Adrenal gland (tissue), 9 donors: ENCODE measurements at regions not wholly inside any gene's neighbourhood (a gene's known extent, or its start where the extent isn't known, plus 50 kb on each side); places are given as distances from the start of the nearest gene placed in this dataset.
A peak's percentile ranks its signal among the peaks of the same experiment; 100 is the strongest.

ENCODE experiments used
- DNase-seq, 7 donors: peaks; one replicate each; pipeline ENCODE4 v3.0.0-alpha.2; 2019 to 2020
- H3K27ac ChIP-seq, 5 donors: fragments of 200-600 bp; sonication (generic) in 4 of 5; 1 replicate in 3 of 5; 2 replicates in 2 of 5; pipeline versions ENCODE4 v1.5.1 to v1.8.0; 2016 to 2020; ENCODE audit warnings: mild to moderate bottlenecking in 1 of 5
- H3K27me3 ChIP-seq: fragments of 200-600 bp; 2 replicates; pipeline ENCODE4 v1.8.0; 2021
- H3K36me3 ChIP-seq, 2 donors: fragments of 200-600 bp; replicated peaks in 1 of 2; 1 replicate in 1 of 2; 2 replicates in 1 of 2; pipeline versions ENCODE4 v1.5.1 to v1.8.0; 2018 to 2022
- H3K4me1 ChIP-seq, 2 donors: fragments of 200-600 bp; replicated peaks in 1 of 2; 1 replicate in 1 of 2; 2 replicates in 1 of 2; pipeline versions ENCODE4 v1.5.1 to v1.8.0; 2018 to 2021
- H3K4me3 ChIP-seq, 4 donors: fragments of 200-600 bp; sonication (generic) in 3 of 4; one replicate each; pipeline ENCODE4 v1.5.1; 2016 to 2018
- H3K9me3 ChIP-seq, 3 donors: fragments of 200-600 bp; sonication (generic) in 1 of 3; replicated peaks in 1 of 3; 1 replicate in 2 of 3; 2 replicates in 1 of 3; pipeline versions ENCODE4 v1.5.1 to v1.8.0; 2016 to 2021
- POLR2A ChIP-seq, 2 donors: fragments of 450-650 bp; IDR thresholded peaks; one replicate each; pipeline ENCODE4 v1.6.1; 2017; ENCODE audit warnings: antibody characterized with exemption in 2 of 2, mild to moderate bottlenecking in 2 of 2, moderate library complexity in 1 of 2
- WGBS, 4 donors: extraction: QIAGEN DNeasy Blood & Tissue Kit in 2 of 4; methylation state at CpG; one replicate each; pipeline versions ENCODE4 v1.1.5 to v1.1.7; 2013 to 2017; 5-methylcytosine and 5-hydroxymethylcytosine counted together
- intact Hi-C, 2 donors: fragments of 100-400 bp; cut with DNase I; formaldehyde crosslinking; loops; one replicate each; pipeline versions ENCODE4 v1.14.1 to v1.15.0; 2022 to 2023
- TF ChIP-seq, protein P1 (sequence below), 6 experiments: fragments of 450-650 bp in 4 of 6; fragments of 200-600 bp in 2 of 6; sonication (generic) in 1 of 6; IDR thresholded peaks; 1 replicate in 5 of 6; 2 replicates in 1 of 6; pipeline versions ENCODE4 v1.5.1 to v1.8.0; 2016 to 2021; ENCODE audit warnings: antibody characterized with exemption in 6 of 6, mild to moderate bottlenecking in 2 of 6, moderate library complexity in 1 of 6
- donor health status: healthy with polysubstance abuse.
- donor health status: Bipolar disorder and iron deficiency.
- donor health status: DM: yes; HTN: yes; CAD: no.
- donor health status: DM: no; HTN: no; CAD: no.
- donor health status: DM: no; HTN: no; CAD: no.

GRCh38 chr2:186254759-186255158 lies 231.3 kb upstream of the ZC3H15 start:
- Histone ChIP-seq H3K36me3 (no peaks in the 10 kb centered on the region), H3K27ac (no peak overlapping the region), H3K9me3 (no peaks in the 10 kb centered on the region), H3K4me1 (no peaks in the 10 kb centered on the region), H3K27me3 (no peaks in the 10 kb centered on the region), H3K4me3 (no peak overlapping the region)
- no peak for DNase-seq
- TF ChIP-seq, protein P1, sequence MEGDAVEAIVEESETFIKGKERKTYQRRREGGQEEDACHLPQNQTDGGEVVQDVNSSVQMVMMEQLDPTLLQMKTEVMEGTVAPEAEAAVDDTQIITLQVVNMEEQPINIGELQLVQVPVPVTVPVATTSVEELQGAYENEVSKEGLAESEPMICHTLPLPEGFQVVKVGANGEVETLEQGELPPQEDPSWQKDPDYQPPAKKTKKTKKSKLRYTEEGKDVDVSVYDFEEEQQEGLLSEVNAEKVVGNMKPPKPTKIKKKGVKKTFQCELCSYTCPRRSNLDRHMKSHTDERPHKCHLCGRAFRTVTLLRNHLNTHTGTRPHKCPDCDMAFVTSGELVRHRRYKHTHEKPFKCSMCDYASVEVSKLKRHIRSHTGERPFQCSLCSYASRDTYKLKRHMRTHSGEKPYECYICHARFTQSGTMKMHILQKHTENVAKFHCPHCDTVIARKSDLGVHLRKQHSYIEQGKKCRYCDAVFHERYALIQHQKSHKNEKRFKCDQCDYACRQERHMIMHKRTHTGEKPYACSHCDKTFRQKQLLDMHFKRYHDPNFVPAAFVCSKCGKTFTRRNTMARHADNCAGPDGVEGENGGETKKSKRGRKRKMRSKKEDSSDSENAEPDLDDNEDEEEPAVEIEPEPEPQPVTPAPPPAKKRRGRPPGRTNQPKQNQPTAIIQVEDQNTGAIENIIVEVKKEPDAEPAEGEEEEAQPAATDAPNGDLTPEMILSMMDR (IDR thresholded peaks at IDR 0.05) = no peak
- no peak for TF ChIP-seq POLR2A (IDR thresholded peaks at IDR 0.05)
- 94 to 98% (median 95%) methylated on average over 2 of the region's 2 CpGs for WGBS, 4 donors
- intact Hi-C loops = no loop called here

DNA sequence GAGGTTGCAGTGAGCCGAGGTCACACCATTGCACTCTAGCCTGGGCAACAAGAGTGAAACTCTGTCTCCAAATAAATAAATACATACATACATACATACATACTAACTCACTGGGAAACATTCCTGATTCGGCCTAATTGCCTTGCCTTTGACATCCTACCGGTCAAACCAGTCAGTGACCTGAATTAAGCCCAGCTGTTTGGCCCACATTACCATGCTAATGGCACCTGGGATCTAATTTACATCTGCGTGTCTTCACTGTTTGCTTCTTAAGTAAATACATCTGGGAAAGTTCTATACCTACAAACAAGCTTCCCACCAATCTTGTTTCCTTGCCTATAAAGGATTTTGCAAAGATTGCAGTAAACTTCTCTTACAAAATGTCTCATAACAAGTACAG lies 230.2 kb upstream of the ZC3H15 start:
- H3K4me3 ChIP-seq = no peak overlapping the region
- no peaks in the 10 kb centered on the region for H3K4me1 ChIP-seq
- no peak overlapping the region for H3K27ac ChIP-seq
- WGBS, 4 donors = 91 to 100% (median 95%) methylated on average over 4 of the region's 4 CpGs
- H3K36me3 ChIP-seq = no peaks in the 10 kb centered on the region
- intact Hi-C loops = no loop called here
- no peaks in the 10 kb centered on the region for H3K9me3 ChIP-seq
- H3K27me3 ChIP-seq = no peaks in the 10 kb centered on the region
- TF ChIP-seq POLR2A (IDR thresholded peaks at IDR 0.05) = no peak
- TF ChIP-seq, protein P1 (IDR thresholded peaks at IDR 0.05) = no peak
- DNase-seq = no peak

- H3K9me3 ChIP-seq = no peaks in the 10 kb centered on the region
- intact Hi-C loops = no loop called here
- H3K4me1 ChIP-seq = no peaks in the 10 kb centered on the region
- H3K27me3 ChIP-seq = no peaks in the 10 kb centered on the region
- H3K36me3 ChIP-seq = no peaks in the 10 kb centered on the region
- TF ChIP-seq, protein P1 (IDR thresholded peaks at IDR 0.05) = peak; percentile 28 to 67 (median 58)
- TF ChIP-seq POLR2A (IDR thresholded peaks at IDR 0.05) = no peak
- DNase-seq = no peak
- WGBS, 4 donors = 5 to 13% (median 7%) methylated on average over 1 of the region's 1 CpG
- H3K27ac ChIP-seq = no peak overlapping the region
- H3K4me3 ChIP-seq = no peak overlapping the region
Observed at GRCh38 chr2:186256540-186256939, 229.5 kb upstream of the ZC3H15 start.

DNA sequence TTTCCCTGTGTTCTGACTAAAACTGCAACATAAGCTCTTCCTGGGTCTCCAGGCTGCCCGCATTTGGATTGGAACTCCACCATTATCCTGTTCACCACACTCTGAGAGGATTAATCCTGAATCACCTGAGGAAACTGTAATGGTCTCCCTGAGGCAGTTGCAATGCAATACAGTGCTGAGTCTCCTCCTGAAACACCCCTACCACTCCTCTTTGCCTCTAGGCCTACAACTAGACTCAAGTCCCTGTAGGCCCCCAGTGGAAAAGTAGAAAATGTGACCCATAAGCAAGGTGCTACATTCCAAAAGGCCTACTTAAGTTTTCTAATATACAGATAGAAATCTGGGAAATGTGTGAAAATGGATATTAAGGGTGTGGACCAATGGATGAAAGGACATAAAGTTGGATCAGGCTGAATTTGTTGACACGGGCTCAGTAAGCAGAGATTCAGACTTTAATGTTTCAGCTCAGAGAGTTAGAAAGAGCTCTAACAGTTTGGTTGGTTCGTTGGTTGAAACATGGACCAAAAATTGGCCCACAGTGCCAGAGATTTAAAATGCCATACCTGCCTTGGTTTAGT lies 222.3 kb upstream of the ZC3H15 start:
- no peak overlapping the region for H3K27ac ChIP-seq
- H3K4me1 ChIP-seq = no peaks in the 10 kb centered on the region
- H3K9me3 ChIP-seq = peaks cover 0 to 4% (median 0%) of the 10 kb centered on the region in 3 donors
- 94 to 97% (median 96%) methylated on average over 3 of the region's 3 CpGs for WGBS, 4 donors
- no peaks in the 10 kb centered on the region for H3K36me3 ChIP-seq
- no peak for TF ChIP-seq POLR2A (IDR thresholded peaks at IDR 0.05)
- TF ChIP-seq, protein P1 (IDR thresholded peaks at IDR 0.05) = no peak
- intact Hi-C loops = no loop called here
- H3K27me3 ChIP-seq = no peaks in the 10 kb centered on the region
- H3K4me3 ChIP-seq = no peak overlapping the region
- DNase-seq = no peak
